Coronary artery (tissue), 2 donors: ENCODE measurements at regions not wholly inside any gene's neighbourhood (a gene's known extent, or its start where the extent isn't known, plus 50 kb on each side); places are given as distances from the start of the nearest gene placed in this dataset.

Experiments
- DNase-seq: peaks from one replicate; pipeline ENCODE4 v3.0.0-alpha.2; 2017; ENCODE audit warnings: low spot score
- H3K27ac ChIP-seq, 2 donors: fragments of 200-600 bp; sonication (generic); one replicate each; pipeline ENCODE4 v1.5.1; 2016 to 2019
- H3K4me3 ChIP-seq: fragments of 200-600 bp; sonication (generic); 2 replicates; pipeline ENCODE4 v1.5.1; 2016; ENCODE audit warnings: mild to moderate bottlenecking, moderate library complexity
- CTCF ChIP-seq: fragments of 200-600 bp; sonication (generic); IDR thresholded peaks from one replicate; pipeline ENCODE4 v1.5.1; 2019; ENCODE audit warnings: antibody characterized with exemption

GRCh38 chr9:87346061-87346665 is 151.5 kb upstream of the DAPK1 start:
- Histone ChIP-seq H3K27ac (no peak overlapping the region), H3K4me3 (no peak overlapping the region)
- no peak for DNase-seq
- no peak for TF ChIP-seq CTCF

- TF ChIP-seq CTCF, result no peak
- no peak overlapping the region for H3K27ac ChIP-seq
- H3K4me3 ChIP-seq, result no peak overlapping the region
- no peak for DNase-seq
Measured at GRCh38 chr9:87350915-87351314, 146.8 kb upstream of the DAPK1 start.

- no peak for DNase-seq
- H3K4me3 ChIP-seq, result no peak overlapping the region
- TF ChIP-seq CTCF, result no peak
Measured at GRCh38 chr9:87353301-87353700, 144.4 kb upstream of the DAPK1 start.

GRCh38 chr9:87354147-87354546 is 143.5 kb upstream of the DAPK1 start:
- no peak overlapping the region for H3K4me3 ChIP-seq
- no peak overlapping the region for H3K27ac ChIP-seq
- TF ChIP-seq CTCF, result no peak
- DNase-seq, result no peak

More at GRCh38 chr9:87353301-87353700, 144.4 kb upstream of the DAPK1 start:
- H3K27ac ChIP-seq, result no peak overlapping the region

GRCh38 chr9:87357600-87357999 is 140.1 kb upstream of the DAPK1 start:
- DNase-seq, result no peak
- TF ChIP-seq CTCF, result no peak
- H3K27ac ChIP-seq, result no peak overlapping the region
- H3K4me3 ChIP-seq, result no peak overlapping the region

GRCh38 chr9:87359264-87359663 is 138.4 kb upstream of the DAPK1 start:
- no peak overlapping the region for H3K27ac ChIP-seq
- H3K4me3 ChIP-seq, result no peak overlapping the region
- no peak for TF ChIP-seq CTCF
- no peak for DNase-seq

GRCh38 chr9:87359958-87360601 is 137.6 kb upstream of the DAPK1 start:
- H3K4me3 ChIP-seq, result no peak overlapping the region
- TF ChIP-seq CTCF, result no peak
- H3K27ac ChIP-seq, result no peak overlapping the region
- no peak for DNase-seq
